ENCODE measurements at regions not wholly inside any gene's neighbourhood (a gene's known extent, or its start where the extent isn't known, plus 50 kb on each side); places are given as distances from the start of the nearest gene placed in this dataset.
"Not testable (repeated sequence)": the region's sequence is repeated elsewhere in the genome, so short reads cannot be mapped to it uniquely, and the experiment has no call there.

DNA sequence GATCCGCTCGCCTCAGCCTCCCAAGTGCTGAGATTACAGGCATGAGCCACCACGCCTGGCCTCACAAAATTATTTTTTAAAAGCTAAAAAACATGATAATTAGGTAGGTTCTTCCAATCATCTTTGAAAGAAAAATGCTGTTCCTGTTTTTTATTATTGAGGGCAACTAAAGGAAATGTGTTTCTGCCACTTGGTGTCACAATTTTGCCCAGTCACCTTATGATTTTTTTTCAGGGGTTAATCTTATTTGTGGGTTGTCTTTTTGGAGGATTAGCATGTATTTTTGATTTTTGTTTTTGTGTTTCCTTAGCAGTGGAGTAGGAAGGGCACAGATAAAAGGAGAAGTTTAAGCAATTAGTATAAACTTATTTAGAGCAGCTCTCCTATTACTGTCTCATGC is 79.8 kb downstream of the PRORP start:
- Histone ChIP-seq H3K27me3 (ENCODE audit: low read length) (no peaks in the 10 kb centered on the region), H3K36me3 (ENCODE audit: insufficient read depth, low read length) (no peaks in the 10 kb centered on the region), H3K4me1 (ENCODE audit: low read length) (peaks cover 5% of the 10 kb centered on the region), H3K4me2 (ENCODE audit: low read depth, low read length, poor library complexity, severe bottlenecking) (no peak overlapping the region), H3K79me2 (ENCODE audit: low read length) (peaks cover 23% of the 10 kb centered on the region), H2AFZ (ENCODE audit: low read length) (no peak overlapping the region), H3K9ac (ENCODE audit: low read length) (no peak overlapping the region), H4K20me1 (ENCODE audit: insufficient read depth, low read depth, low read length) (no peaks in the 10 kb centered on the region), H3K9me2 (replicated peaks; ENCODE audit: insufficient read depth, low read length) (no peaks in the 10 kb centered on the region), H3K27ac (ENCODE audit: low read length) (no peak overlapping the region), H3K4me3 (ENCODE audit: low read length) (no peak overlapping the region), H3K9me3 (ENCODE audit: low read length) (no peaks in the 10 kb centered on the region)
- no peak for DNase-seq

DNA sequence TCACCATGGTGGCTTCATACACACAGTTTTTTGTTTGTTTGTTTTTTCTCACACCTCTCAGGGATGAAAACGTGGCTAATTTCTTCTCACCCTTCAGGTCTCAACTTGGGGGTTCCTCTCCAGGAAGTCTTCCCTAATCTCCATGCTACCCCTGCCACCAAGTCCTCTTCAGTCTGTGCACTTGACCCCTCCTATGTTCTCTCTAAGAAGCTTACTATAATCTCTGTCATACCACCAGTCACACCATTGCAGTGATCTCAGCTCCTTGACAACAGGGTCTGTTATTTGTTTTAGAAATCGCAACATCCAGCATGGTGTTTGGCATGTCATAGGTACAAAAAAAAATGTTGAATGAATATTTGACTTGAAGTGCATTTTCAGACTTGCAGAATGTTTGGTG is 83.4 kb downstream of the PRORP start:
- H4K20me1 ChIP-seq (ENCODE audit: insufficient read depth, low read depth, low read length): no peaks in the 10 kb centered on the region
- H3K27ac ChIP-seq (ENCODE audit: low read length): no peak overlapping the region
- peaks cover 25% of the 10 kb centered on the region for H3K79me2 ChIP-seq (ENCODE audit: low read length)
- H3K27me3 ChIP-seq (ENCODE audit: low read length): no peaks in the 10 kb centered on the region
- H3K4me3 ChIP-seq (ENCODE audit: low read length): no peak overlapping the region
- no peak for DNase-seq
- H2AFZ ChIP-seq (ENCODE audit: low read length): no peak overlapping the region
- H3K36me3 ChIP-seq (ENCODE audit: insufficient read depth, low read length): no peaks in the 10 kb centered on the region
- no peaks in the 10 kb centered on the region for H3K9me3 ChIP-seq (ENCODE audit: low read length)
- no peak overlapping the region for H3K4me2 ChIP-seq (ENCODE audit: low read depth, low read length, poor library complexity, severe bottlenecking)
- H3K9me2 ChIP-seq (replicated peaks; ENCODE audit: insufficient read depth, low read length): no peaks in the 10 kb centered on the region
- H3K9ac ChIP-seq (ENCODE audit: low read length): no peak overlapping the region
- peaks cover 5% of the 10 kb centered on the region for H3K4me1 ChIP-seq (ENCODE audit: low read length)

DNA sequence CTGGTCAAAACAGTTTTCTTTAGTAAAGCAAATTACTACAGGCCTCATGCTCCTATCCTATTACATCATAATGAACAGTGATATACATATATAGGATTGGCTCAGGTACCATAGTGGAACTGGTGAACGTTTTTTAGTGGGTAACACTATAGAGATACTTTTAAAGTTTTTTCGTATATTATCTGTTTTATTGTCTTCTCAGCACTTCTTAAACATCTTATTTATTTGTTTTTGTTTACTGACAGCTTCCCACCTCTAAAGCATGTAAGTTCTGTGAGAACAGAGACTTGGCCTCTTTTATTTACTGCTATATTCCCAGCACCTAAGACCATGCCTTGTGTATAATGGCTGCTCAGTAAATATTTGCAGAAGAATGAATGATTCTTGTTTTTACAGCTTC is 81.1 kb upstream of the PSMA6 start:
- Histone ChIP-seq H4K20me1 (ENCODE audit: insufficient read depth, low read depth, low read length) (no peaks in the 10 kb centered on the region), H3K27me3 (ENCODE audit: low read length) (no peaks in the 10 kb centered on the region), H3K79me2 (ENCODE audit: low read length) (peaks cover 11% of the 10 kb centered on the region), H3K4me3 (ENCODE audit: low read length) (no peak overlapping the region), H3K9ac (ENCODE audit: low read length) (no peak overlapping the region), H3K4me2 (ENCODE audit: low read depth, low read length, poor library complexity, severe bottlenecking) (no peak overlapping the region), H3K9me2 (replicated peaks; ENCODE audit: insufficient read depth, low read length) (no peaks in the 10 kb centered on the region), H2AFZ (ENCODE audit: low read length) (no peak overlapping the region), H3K4me1 (ENCODE audit: low read length) (peaks cover 13% of the 10 kb centered on the region), H3K27ac (ENCODE audit: low read length) (no peak overlapping the region), H3K36me3 (ENCODE audit: insufficient read depth, low read length) (no peaks in the 10 kb centered on the region), H3K9me3 (ENCODE audit: low read length) (no peaks in the 10 kb centered on the region)
- DNase-seq: no peak

DNA sequence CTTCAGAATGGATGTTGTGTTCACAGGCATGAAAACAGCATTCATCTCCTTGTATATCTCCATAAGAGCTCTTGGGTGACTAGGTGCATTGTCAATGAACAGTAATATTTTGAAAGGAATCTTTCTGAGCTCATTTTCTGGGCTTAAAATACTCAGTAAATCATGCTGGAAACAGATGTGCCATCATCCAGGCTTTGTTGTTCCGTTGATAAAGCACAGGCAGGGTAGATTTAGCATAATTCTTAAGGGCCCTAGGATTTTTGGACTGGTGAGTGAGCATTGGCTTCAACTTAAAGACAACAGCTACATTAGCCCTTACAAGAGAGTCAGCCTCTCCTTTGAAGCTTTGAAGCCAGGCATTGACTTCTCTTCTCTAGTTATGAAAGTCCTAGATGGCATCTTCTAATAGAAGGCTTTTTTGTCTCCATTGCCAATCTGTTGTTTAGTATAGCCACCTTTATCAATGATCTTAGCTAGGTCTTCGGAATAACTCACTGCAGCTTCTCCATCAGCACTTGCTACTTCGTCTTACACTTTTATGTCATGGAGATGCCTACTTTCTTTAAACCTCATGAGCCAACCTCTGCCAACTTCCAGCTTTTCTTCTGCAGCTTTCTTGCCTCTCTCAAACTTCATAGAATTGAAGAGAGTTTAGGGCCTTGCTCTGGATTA is 79.6 kb upstream of the PSMA6 start:
- Histone ChIP-seq H3K4me2 (ENCODE audit: low read depth, low read length, poor library complexity, severe bottlenecking) (no peak overlapping the region), H3K79me2 (ENCODE audit: low read length) (peaks cover 14% of the 10 kb centered on the region), H3K27me3 (ENCODE audit: low read length) (no peaks in the 10 kb centered on the region), H3K9me2 (replicated peaks; ENCODE audit: insufficient read depth, low read length) (no peaks in the 10 kb centered on the region), H3K9me3 (ENCODE audit: low read length) (no peaks in the 10 kb centered on the region), H3K4me1 (ENCODE audit: low read length) (peaks cover 11% of the 10 kb centered on the region), H4K20me1 (ENCODE audit: insufficient read depth, low read depth, low read length) (no peaks in the 10 kb centered on the region), H2AFZ (ENCODE audit: low read length) (no peak overlapping the region), H3K27ac (ENCODE audit: low read length) (0 out of 2 replicates have a peak overlapping the region, but pooled peaks have one; percentile 3), H3K4me3 (ENCODE audit: low read length) (no peak overlapping the region), H3K9ac (ENCODE audit: low read length) (no peak overlapping the region), H3K36me3 (ENCODE audit: insufficient read depth, low read length) (no peaks in the 10 kb centered on the region)
- no peak for DNase-seq

DNA sequence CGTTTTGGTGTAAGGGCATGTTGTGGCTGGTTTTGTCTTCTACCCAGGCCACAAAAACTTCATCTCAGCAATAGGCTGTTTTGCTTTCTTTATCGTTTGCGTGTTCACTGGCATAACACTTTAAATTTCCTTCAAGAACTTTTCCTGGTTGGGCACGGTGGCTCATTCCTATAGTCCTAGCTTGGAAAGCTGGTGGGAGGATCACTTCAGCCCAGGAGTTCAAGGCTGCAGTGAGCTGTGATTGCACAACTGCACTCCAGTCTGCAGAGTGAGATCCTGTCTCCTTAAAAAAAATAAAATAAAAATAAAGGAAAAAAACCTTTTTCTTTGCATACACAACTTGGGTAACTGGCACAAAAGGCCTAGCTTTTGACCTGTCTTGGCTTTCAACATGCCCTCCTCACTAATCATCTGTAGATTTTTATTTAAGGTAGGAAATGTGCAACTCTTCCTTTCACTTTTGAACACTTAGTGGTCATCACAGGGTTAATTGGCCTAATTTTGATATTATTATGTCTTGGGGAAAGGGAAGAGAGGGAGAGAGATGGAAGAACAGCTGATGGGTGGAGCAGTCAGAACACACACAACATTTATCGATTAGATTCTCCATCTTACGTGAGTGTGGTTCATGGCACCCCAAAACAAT is 78.9 kb upstream of the PSMA6 start:
- Histone ChIP-seq H3K4me3 (ENCODE audit: low read length) (no peak overlapping the region), H3K27ac (ENCODE audit: low read length) (no peak overlapping the region), H3K9ac (ENCODE audit: low read length) (no peak overlapping the region), H3K9me3 (ENCODE audit: low read length) (no peaks in the 10 kb centered on the region), H4K20me1 (ENCODE audit: insufficient read depth, low read depth, low read length) (no peaks in the 10 kb centered on the region), H2AFZ (ENCODE audit: low read length) (no peak overlapping the region), H3K27me3 (ENCODE audit: low read length) (no peaks in the 10 kb centered on the region), H3K4me1 (ENCODE audit: low read length) (peaks cover 11% of the 10 kb centered on the region), H3K9me2 (replicated peaks; ENCODE audit: insufficient read depth, low read length) (no peaks in the 10 kb centered on the region), H3K36me3 (ENCODE audit: insufficient read depth, low read length) (no peaks in the 10 kb centered on the region), H3K4me2 (ENCODE audit: low read depth, low read length, poor library complexity, severe bottlenecking) (no peak overlapping the region), H3K79me2 (ENCODE audit: low read length) (peaks cover 18% of the 10 kb centered on the region)
- no peak for DNase-seq

DNA sequence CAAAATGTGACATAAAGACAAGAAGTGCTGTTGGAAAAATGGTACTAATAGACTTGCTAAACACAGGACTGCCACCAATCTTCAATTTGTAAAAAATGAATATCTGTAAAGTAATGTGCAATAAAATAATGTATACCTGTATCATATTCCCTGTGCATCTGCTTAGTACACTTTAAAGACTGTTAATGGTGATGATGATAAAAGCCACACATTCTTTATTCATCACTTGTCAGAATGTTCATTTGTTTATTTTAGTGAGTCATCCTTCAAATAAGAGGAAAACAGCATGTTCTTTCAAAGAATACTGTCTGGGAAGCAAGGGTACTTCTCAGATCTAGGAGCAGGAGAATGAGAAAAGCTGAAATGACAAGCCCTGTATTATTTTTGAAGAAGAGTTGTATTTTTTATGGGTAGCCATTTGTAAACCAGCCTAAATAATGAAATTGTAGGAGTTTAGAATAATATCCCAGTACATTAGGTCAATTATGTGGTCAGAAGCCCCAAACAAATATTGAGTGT is 78.3 kb upstream of the PSMA6 start:
- H3K9me3 ChIP-seq (ENCODE audit: low read length): no peaks in the 10 kb centered on the region
- H3K79me2 ChIP-seq (ENCODE audit: low read length): peaks cover 23% of the 10 kb centered on the region
- no peaks in the 10 kb centered on the region for H3K36me3 ChIP-seq (ENCODE audit: insufficient read depth, low read length)
- H3K9ac ChIP-seq (ENCODE audit: low read length): no peak overlapping the region
- no peaks in the 10 kb centered on the region for H4K20me1 ChIP-seq (ENCODE audit: insufficient read depth, low read depth, low read length)
- no peaks in the 10 kb centered on the region for H3K9me2 ChIP-seq (replicated peaks; ENCODE audit: insufficient read depth, low read length)
- H3K4me1 ChIP-seq (ENCODE audit: low read length): peaks cover 11% of the 10 kb centered on the region
- H3K27me3 ChIP-seq (ENCODE audit: low read length): no peaks in the 10 kb centered on the region
- H3K27ac ChIP-seq (ENCODE audit: low read length): no peak overlapping the region
- H3K4me2 ChIP-seq (ENCODE audit: low read depth, low read length, poor library complexity, severe bottlenecking): no peak overlapping the region
- no peak overlapping the region for H2AFZ ChIP-seq (ENCODE audit: low read length)
- DNase-seq: no peak
- H3K4me3 ChIP-seq (ENCODE audit: low read length): no peak overlapping the region

DNA sequence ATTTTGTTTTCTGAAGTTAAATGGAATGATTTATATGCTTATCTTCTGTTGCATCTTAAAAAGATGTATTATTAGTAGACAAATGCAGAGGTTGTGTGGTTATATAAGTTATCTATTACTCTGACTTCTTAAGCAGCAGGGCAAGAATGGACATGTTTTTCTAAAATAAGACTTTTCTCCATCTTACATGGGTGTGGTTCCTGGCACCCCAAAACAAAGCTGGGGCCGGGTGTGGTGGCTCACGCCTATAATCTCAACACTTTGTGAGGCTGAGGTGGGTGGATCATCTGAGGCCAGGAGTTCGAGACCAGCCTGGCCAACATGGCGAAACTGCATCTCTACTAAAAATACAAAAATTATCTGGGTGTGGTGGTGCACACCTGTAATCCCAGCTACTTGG is 77.8 kb upstream of the PSMA6 start:
- Histone ChIP-seq H3K79me2 (ENCODE audit: low read length) (peaks cover 27% of the 10 kb centered on the region), H3K4me1 (ENCODE audit: low read length) (peaks cover 11% of the 10 kb centered on the region)
- not testable (repeated sequence) for DNase-seq; H3K27ac ChIP-seq (ENCODE audit: low read length); H4K20me1 ChIP-seq (ENCODE audit: insufficient read depth, low read depth, low read length); H3K4me2 ChIP-seq (ENCODE audit: low read depth, low read length, poor library complexity, severe bottlenecking); H3K9me3 ChIP-seq (ENCODE audit: low read length); H3K36me3 ChIP-seq (ENCODE audit: insufficient read depth, low read length); H3K27me3 ChIP-seq (ENCODE audit: low read length); H3K9me2 ChIP-seq (replicated peaks; ENCODE audit: insufficient read depth, low read length); H3K4me3 ChIP-seq (ENCODE audit: low read length); H3K9ac ChIP-seq (ENCODE audit: low read length); H2AFZ ChIP-seq (ENCODE audit: low read length)

DNA sequence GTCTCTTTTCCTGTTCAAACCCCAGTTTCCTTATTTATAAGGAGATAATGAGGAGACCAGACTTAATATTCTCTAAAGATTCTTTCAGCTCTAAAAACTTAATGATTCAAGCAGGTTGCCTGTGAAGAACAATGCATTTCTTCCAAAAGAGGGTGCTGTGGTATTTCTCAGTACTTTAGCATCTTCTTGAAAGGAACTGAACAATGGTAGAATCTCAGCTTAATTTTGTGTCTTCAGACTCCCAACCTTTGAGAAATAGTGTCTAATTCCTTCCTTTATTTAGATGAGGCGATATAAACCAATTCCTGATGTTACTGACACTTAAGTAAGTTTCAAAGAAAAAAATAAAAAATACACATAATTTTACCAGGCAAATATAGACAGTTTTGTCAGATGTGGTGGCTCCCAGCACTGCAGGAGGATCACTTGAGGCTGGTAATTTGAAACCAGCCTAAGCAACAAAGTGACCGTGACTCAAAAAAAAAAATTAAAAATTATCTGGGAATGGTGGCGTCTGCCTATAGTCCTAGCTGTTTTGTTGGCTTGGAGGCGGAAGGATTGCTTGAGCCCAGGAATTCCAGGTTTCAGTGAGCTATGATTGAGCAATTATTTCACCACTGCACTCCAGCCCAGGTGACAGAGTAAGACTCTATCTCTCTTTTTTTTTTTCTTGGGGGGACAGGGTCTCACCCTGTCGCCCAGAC is 76.9 kb upstream of the PSMA6 start:
- H3K4me2 ChIP-seq (ENCODE audit: low read depth, low read length, poor library complexity, severe bottlenecking): peak overlapping the region; percentile 54
- no peaks in the 10 kb centered on the region for H3K36me3 ChIP-seq (ENCODE audit: insufficient read depth, low read length)
- H3K9me2 ChIP-seq (replicated peaks; ENCODE audit: insufficient read depth, low read length): no peaks in the 10 kb centered on the region
- no peaks in the 10 kb centered on the region for H3K9me3 ChIP-seq (ENCODE audit: low read length)
- H3K27ac ChIP-seq (ENCODE audit: low read length): peak overlapping the region; percentile 46
- peaks cover 13% of the 10 kb centered on the region for H3K4me1 ChIP-seq (ENCODE audit: low read length)
- DNase-seq: peak; percentile 79
- no peaks in the 10 kb centered on the region for H4K20me1 ChIP-seq (ENCODE audit: insufficient read depth, low read depth, low read length)
- H3K4me3 ChIP-seq (ENCODE audit: low read length): no peak overlapping the region
- H3K9ac ChIP-seq (ENCODE audit: low read length): peak overlapping the region; percentile 5; the same call in 1 of the 2 replicates
- no peaks in the 10 kb centered on the region for H3K27me3 ChIP-seq (ENCODE audit: low read length)
- peaks cover 29% of the 10 kb centered on the region for H3K79me2 ChIP-seq (ENCODE audit: low read length)
- H2AFZ ChIP-seq (ENCODE audit: low read length): 0 out of 2 replicates have a peak overlapping the region, but pooled peaks have one; percentile 1

Measured in Karpas-422 (cell line).